ENCODE measurements at regions not wholly inside any gene's neighbourhood (a gene's known extent, or its start where the extent isn't known, plus 50 kb on each side); places are given as distances from the start of the nearest gene placed in this dataset.

DNA sequence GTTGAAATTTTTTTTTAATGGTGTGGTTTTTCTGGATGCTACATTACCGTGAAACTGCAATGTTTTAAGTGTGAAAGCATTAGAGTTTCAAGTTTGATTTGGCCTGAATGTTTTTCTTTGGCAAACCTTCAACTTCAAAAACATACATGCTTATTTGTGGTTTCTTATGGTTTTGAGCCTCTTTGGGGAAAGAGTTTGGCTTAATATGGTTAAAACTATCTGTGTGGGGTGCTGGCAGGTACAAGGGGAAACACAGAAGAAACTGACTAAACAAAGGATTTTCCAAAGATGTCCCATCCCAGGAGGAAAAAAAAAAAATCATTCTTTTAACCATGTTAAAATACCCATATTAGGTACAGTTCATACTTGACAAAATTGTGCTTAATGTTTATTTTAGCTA lies 121.1 kb downstream of the HGF start:
- CTCF ChIA-PET = no interaction called here
- no peaks in the 10 kb centered on the region for H3K27me3 ChIP-seq (replicated peaks in 2 of 5; ENCODE audit: control insufficient read depth in 4 of 5, insufficient read depth in 5 of 5, low read length in 4 of 5)
- no peaks in the 10 kb centered on the region for H3K36me3 ChIP-seq (ENCODE audit: control insufficient read depth in 4 of 4, insufficient read depth in 4 of 4, low read length in 3 of 4)
- no peak overlapping the region for H3K27ac ChIP-seq (ENCODE audit: insufficient read depth in 1 of 2, low read depth in 1 of 2, low read length in 2 of 2, poor library complexity in 1 of 2, severe bottlenecking in 2 of 2)
- no peaks in the 10 kb centered on the region for H3K4me1 ChIP-seq (ENCODE audit: control extremely low read depth in 1 of 4, control insufficient read depth in 4 of 4, insufficient read depth in 4 of 4, low read length in 3 of 4)
- no peak overlapping the region for H3K4me3 ChIP-seq (ENCODE audit: control insufficient read depth in 1 of 7, extremely low read depth in 1 of 7, insufficient read depth in 4 of 7, low read depth in 2 of 7, low read length in 6 of 7)
- DNase-seq = no peak
- peaks cover 0 to 14% (median 5%) of the 10 kb centered on the region in 5 experiments for H3K9me3 ChIP-seq (ENCODE audit: control extremely low read depth in 1 of 5, control insufficient read depth in 4 of 5, insufficient read depth in 2 of 5, low read depth in 1 of 5, low read length in 4 of 5)
- POLR2A ChIA-PET = no interaction called here
- no CpG with 5 or more reads among the region's 1 CpG for WGBS (ENCODE audit: insufficient coverage)

DNA sequence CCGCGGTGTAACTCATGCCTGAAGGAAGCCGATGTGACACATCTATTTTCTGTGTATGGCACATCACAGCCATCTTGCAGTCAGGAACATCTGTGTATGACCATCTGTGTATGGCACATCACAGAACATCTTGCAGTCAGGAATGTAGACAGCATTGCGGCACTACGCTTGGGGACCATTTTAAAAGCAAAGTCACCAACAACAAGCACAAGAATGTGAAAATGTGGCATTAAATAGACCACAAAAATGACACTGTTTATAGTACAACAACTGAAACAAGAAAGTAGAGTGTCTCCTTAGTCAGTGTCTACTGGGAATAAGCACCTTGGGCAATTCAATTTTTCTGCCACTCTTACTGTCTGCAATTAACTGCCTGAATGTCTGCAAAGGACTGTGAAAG lies 124.4 kb downstream of the HGF start:
- Histone ChIP-seq H3K4me3 (ENCODE audit: control insufficient read depth in 1 of 7, extremely low read depth in 1 of 7, insufficient read depth in 4 of 7, low read depth in 2 of 7, low read length in 6 of 7) (no peak overlapping the region), H3K27ac (ENCODE audit: insufficient read depth in 1 of 2, low read depth in 1 of 2, low read length in 2 of 2, poor library complexity in 1 of 2, severe bottlenecking in 2 of 2) (no peak overlapping the region), H3K4me1 (ENCODE audit: control extremely low read depth in 1 of 4, control insufficient read depth in 4 of 4, insufficient read depth in 4 of 4, low read length in 3 of 4) (no peaks in the 10 kb centered on the region), H3K27me3 (replicated peaks in 2 of 5; ENCODE audit: control insufficient read depth in 4 of 5, insufficient read depth in 5 of 5, low read length in 4 of 5) (no peaks in the 10 kb centered on the region), H3K36me3 (ENCODE audit: control insufficient read depth in 4 of 4, insufficient read depth in 4 of 4, low read length in 3 of 4) (no peaks in the 10 kb centered on the region), H3K9me3 (ENCODE audit: control extremely low read depth in 1 of 5, control insufficient read depth in 4 of 5, insufficient read depth in 2 of 5, low read depth in 1 of 5, low read length in 4 of 5) (peaks cover 0 to 6% (median 0%) of the 10 kb centered on the region in 5 experiments)
- 98% methylated on average over 5 of the region's 5 CpGs for WGBS (ENCODE audit: insufficient coverage)
- CTCF ChIA-PET = no interaction called here
- POLR2A ChIA-PET = no interaction called here
- DNase-seq = no peak

DNA sequence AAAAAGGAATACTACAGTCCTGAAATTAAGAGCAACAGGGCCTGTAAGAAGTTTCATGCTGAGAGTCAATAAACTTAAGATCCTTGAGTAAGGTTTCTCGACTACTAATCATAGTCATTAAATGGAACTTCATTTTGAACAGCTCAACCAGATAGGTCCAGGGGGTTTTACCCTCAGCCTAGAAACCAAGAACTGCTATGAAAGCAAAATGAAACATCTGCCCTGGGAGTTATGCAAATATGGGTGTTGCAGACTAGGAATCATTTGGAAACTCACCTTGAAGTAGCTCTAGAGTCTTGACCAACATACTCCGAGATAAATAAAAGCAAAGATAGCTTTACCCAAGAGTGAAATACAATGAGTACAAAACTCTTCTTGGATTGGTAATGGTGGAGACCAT lies 128.0 kb downstream of the HGF start:
- no peak for DNase-seq
- no peak overlapping the region for H3K27ac ChIP-seq (ENCODE audit: insufficient read depth in 1 of 2, low read depth in 1 of 2, low read length in 2 of 2, poor library complexity in 1 of 2, severe bottlenecking in 2 of 2)
- no peaks in the 10 kb centered on the region for H3K27me3 ChIP-seq (replicated peaks in 2 of 5; ENCODE audit: control insufficient read depth in 4 of 5, insufficient read depth in 5 of 5, low read length in 4 of 5)
- H3K4me1 ChIP-seq (ENCODE audit: control extremely low read depth in 1 of 4, control insufficient read depth in 4 of 4, insufficient read depth in 4 of 4, low read length in 3 of 4) = peaks cover 0 to 7% (median 0%) of the 10 kb centered on the region in 4 experiments
- ChIA-PET CTCF (no interaction called here), POLR2A (no interaction called here)
- H3K4me3 ChIP-seq (ENCODE audit: control insufficient read depth in 1 of 7, extremely low read depth in 1 of 7, insufficient read depth in 4 of 7, low read depth in 2 of 7, low read length in 6 of 7) = no peak overlapping the region
- WGBS (ENCODE audit: insufficient coverage) = 100% methylated on average over 1 of the region's 2 CpGs
- no peaks in the 10 kb centered on the region for H3K36me3 ChIP-seq (ENCODE audit: control insufficient read depth in 4 of 4, insufficient read depth in 4 of 4, low read length in 3 of 4)
- peaks cover 0 to 6% (median 0%) of the 10 kb centered on the region in 5 experiments for H3K9me3 ChIP-seq (ENCODE audit: control extremely low read depth in 1 of 5, control insufficient read depth in 4 of 5, insufficient read depth in 2 of 5, low read depth in 1 of 5, low read length in 4 of 5)

DNA sequence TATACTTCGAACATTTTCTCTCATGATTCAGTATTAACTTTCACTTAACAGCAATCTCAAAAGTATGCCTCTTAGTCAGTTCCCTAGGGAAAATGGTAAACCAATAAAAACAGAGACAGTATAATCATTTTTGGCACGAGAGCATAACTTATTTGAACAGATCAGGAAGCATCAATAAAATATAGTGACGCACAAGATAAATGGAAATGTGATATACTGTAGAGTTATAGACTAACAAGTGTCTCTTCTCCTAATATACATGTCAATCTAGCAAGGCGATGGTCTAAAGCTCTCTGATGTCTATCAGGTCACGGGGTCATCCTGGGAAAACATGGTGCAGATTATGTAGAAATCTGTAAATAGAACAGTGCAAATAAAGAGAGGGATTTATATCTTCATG lies 131.6 kb downstream of the HGF start:
- no peaks in the 10 kb centered on the region for H3K36me3 ChIP-seq (ENCODE audit: control insufficient read depth in 4 of 4, insufficient read depth in 4 of 4, low read length in 3 of 4)
- H3K4me3 ChIP-seq (ENCODE audit: control insufficient read depth in 1 of 7, extremely low read depth in 1 of 7, insufficient read depth in 4 of 7, low read depth in 2 of 7, low read length in 6 of 7) = no peak overlapping the region
- H3K27me3 ChIP-seq (replicated peaks in 2 of 5; ENCODE audit: control insufficient read depth in 4 of 5, insufficient read depth in 5 of 5, low read length in 4 of 5) = no peaks in the 10 kb centered on the region
- H3K9me3 ChIP-seq (ENCODE audit: control extremely low read depth in 1 of 5, control insufficient read depth in 4 of 5, insufficient read depth in 2 of 5, low read depth in 1 of 5, low read length in 4 of 5) = peaks cover 0 to 6% (median 0%) of the 10 kb centered on the region in 5 experiments
- POLR2A ChIA-PET = no interaction called here
- CTCF ChIA-PET = no interaction called here
- peaks cover 0 to 7% (median 0%) of the 10 kb centered on the region in 4 experiments for H3K4me1 ChIP-seq (ENCODE audit: control extremely low read depth in 1 of 4, control insufficient read depth in 4 of 4, insufficient read depth in 4 of 4, low read length in 3 of 4)
- DNase-seq = no peak
- 100% methylated on average over 1 of the region's 5 CpGs for WGBS (ENCODE audit: insufficient coverage)
- H3K27ac ChIP-seq (ENCODE audit: insufficient read depth in 1 of 2, low read depth in 1 of 2, low read length in 2 of 2, poor library complexity in 1 of 2, severe bottlenecking in 2 of 2) = no peak overlapping the region

DNA sequence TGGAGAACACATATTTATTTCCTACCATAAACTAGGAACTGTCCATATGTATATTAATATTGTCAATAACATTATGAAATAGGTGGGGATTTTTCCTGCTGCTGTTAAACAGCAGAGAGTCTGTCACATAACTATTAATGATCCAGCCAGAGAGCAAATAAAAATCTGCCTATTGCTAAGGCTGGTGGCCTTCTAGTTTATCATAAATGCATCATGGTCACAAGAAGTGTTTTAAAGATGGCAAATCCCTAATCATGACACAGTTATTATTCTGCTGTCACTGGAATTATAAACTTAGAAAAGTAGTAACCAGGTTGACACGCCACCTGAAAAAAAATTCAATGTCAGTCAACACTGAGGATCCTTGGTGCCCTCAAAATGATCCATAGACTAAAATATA lies 132.3 kb downstream of the HGF start:
- ChIA-PET CTCF (no interaction called here), POLR2A (no interaction called here)
- peaks cover 0 to 7% (median 0%) of the 10 kb centered on the region in 4 experiments for H3K4me1 ChIP-seq (ENCODE audit: control extremely low read depth in 1 of 4, control insufficient read depth in 4 of 4, insufficient read depth in 4 of 4, low read length in 3 of 4)
- H3K36me3 ChIP-seq (ENCODE audit: control insufficient read depth in 4 of 4, insufficient read depth in 4 of 4, low read length in 3 of 4) = no peaks in the 10 kb centered on the region
- H3K27ac ChIP-seq (ENCODE audit: insufficient read depth in 1 of 2, low read depth in 1 of 2, low read length in 2 of 2, poor library complexity in 1 of 2, severe bottlenecking in 2 of 2) = no peak overlapping the region
- H3K9me3 ChIP-seq (ENCODE audit: control extremely low read depth in 1 of 5, control insufficient read depth in 4 of 5, insufficient read depth in 2 of 5, low read depth in 1 of 5, low read length in 4 of 5) = peaks cover 0 to 6% (median 0%) of the 10 kb centered on the region in 5 experiments
- H3K27me3 ChIP-seq (replicated peaks in 2 of 5; ENCODE audit: control insufficient read depth in 4 of 5, insufficient read depth in 5 of 5, low read length in 4 of 5) = no peaks in the 10 kb centered on the region
- no peak overlapping the region for H3K4me3 ChIP-seq (ENCODE audit: control insufficient read depth in 1 of 7, extremely low read depth in 1 of 7, insufficient read depth in 4 of 7, low read depth in 2 of 7, low read length in 6 of 7)
- WGBS (ENCODE audit: insufficient coverage) = no CpG with 5 or more reads among the region's 1 CpG
- no peak for DNase-seq

DNA sequence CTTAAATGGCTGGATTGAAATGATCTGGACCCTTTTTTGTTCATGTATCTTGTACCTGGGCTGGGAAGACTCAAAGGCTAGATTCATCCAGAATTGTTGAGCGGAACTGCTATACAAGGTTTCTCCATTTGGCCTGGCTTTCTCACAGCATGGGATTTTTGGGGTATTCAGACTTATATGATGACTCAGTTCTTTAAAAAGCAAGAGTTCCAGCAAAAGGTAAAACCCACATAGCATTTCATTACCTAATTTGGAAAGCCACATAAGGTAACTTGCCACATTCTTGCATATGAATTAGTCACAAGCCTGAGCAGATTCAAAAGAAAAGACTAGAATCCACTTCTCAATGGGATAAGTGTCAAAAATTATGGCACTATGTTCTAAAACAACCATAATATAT lies 137.4 kb downstream of the HGF start:
- Histone ChIP-seq H3K4me3 (ENCODE audit: control insufficient read depth in 1 of 7, extremely low read depth in 1 of 7, insufficient read depth in 4 of 7, low read depth in 2 of 7, low read length in 6 of 7) (no peak overlapping the region), H3K4me1 (ENCODE audit: control extremely low read depth in 1 of 4, control insufficient read depth in 4 of 4, insufficient read depth in 4 of 4, low read length in 3 of 4) (no peaks in the 10 kb centered on the region), H3K9me3 (ENCODE audit: control extremely low read depth in 1 of 5, control insufficient read depth in 4 of 5, insufficient read depth in 2 of 5, low read depth in 1 of 5, low read length in 4 of 5) (no peaks in the 10 kb centered on the region), H3K27ac (ENCODE audit: insufficient read depth in 1 of 2, low read depth in 1 of 2, low read length in 2 of 2, poor library complexity in 1 of 2, severe bottlenecking in 2 of 2) (no peak overlapping the region), H3K36me3 (ENCODE audit: control insufficient read depth in 4 of 4, insufficient read depth in 4 of 4, low read length in 3 of 4) (no peaks in the 10 kb centered on the region), H3K27me3 (replicated peaks in 2 of 5; ENCODE audit: control insufficient read depth in 4 of 5, insufficient read depth in 5 of 5, low read length in 4 of 5) (no peaks in the 10 kb centered on the region)
- ChIA-PET POLR2A (no interaction called here), CTCF (no interaction called here)
- whole genome bisulfite sequencing (ENCODE audit: insufficient coverage) = no CpG with 5 or more reads among the region's 1 CpG
- DNase-seq = no peak

DNA sequence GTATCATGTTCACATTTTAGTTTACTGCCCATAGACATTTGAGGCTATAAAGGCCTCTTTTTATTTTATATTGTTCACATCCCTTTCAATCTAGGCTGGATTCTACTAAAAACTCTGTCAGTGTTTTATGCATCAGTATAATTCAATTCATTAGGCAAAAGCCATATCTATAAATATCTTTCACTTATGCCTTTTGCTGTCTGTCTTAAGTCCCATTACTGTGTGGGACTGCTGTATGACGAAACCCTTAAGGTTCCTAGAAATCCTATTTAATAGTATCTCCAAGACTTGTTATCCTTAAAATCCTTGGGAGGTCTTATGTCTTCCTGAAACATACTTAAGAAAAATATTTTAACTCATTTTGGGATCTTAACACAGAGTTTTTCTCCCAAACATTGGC lies 139.2 kb downstream of the HGF start:
- H3K4me1 ChIP-seq (ENCODE audit: control extremely low read depth in 1 of 4, control insufficient read depth in 4 of 4, insufficient read depth in 4 of 4, low read length in 3 of 4) = no peaks in the 10 kb centered on the region
- WGBS (ENCODE audit: insufficient coverage) = no CpG with 5 or more reads among the region's 1 CpG
- CTCF ChIA-PET = no interaction called here

More for the DNA sequence above, 139.2 kb downstream of the HGF start:
- POLR2A ChIA-PET = no interaction called here
- no peak overlapping the region for H3K4me3 ChIP-seq (ENCODE audit: control insufficient read depth in 1 of 7, extremely low read depth in 1 of 7, insufficient read depth in 4 of 7, low read depth in 2 of 7, low read length in 6 of 7)
- no peaks in the 10 kb centered on the region for H3K36me3 ChIP-seq (ENCODE audit: control insufficient read depth in 4 of 4, insufficient read depth in 4 of 4, low read length in 3 of 4)
- H3K27me3 ChIP-seq (replicated peaks in 2 of 5; ENCODE audit: control insufficient read depth in 4 of 5, insufficient read depth in 5 of 5, low read length in 4 of 5) = no peaks in the 10 kb centered on the region
- H3K9me3 ChIP-seq (ENCODE audit: control extremely low read depth in 1 of 5, control insufficient read depth in 4 of 5, insufficient read depth in 2 of 5, low read depth in 1 of 5, low read length in 4 of 5) = no peaks in the 10 kb centered on the region
- H3K27ac ChIP-seq (ENCODE audit: insufficient read depth in 1 of 2, low read depth in 1 of 2, low read length in 2 of 2, poor library complexity in 1 of 2, severe bottlenecking in 2 of 2) = no peak overlapping the region
- no peak for DNase-seq
